ENCODE measurements at regions not wholly inside any gene's neighbourhood (a gene's known extent, or its start where the extent isn't known, plus 50 kb on each side); places are given as distances from the start of the nearest gene placed in this dataset.

GRCh38 chr21:38196036-38196435, 60.8 kb upstream of the KCNJ15 start:
- TF ChIP-seq ARNT (IDR thresholded peaks at IDR 0.05) (no peak), ZNF384 (IDR thresholded peaks at IDR 0.05) (no peak), SP1 (IDR thresholded peaks at IDR 0.05) (no peak), ELF4 (IDR thresholded peaks at IDR 0.05) (no peak), SUZ12 (IDR thresholded peaks at IDR 0.05) (no peak), BHLHE40 (IDR thresholded peaks at IDR 0.05; ENCODE audit: borderline replicate concordance) (no peak), FOXK2 (IDR thresholded peaks at IDR 0.05) (no peak), FOXM1 (IDR thresholded peaks at IDR 0.05; ENCODE audit: borderline replicate concordance) (no peak), HDGF (IDR thresholded peaks at IDR 0.05; ENCODE audit: borderline replicate concordance) (no peak)
